Astrocyte (in vitro differentiated cells and primary cell): ENCODE measurements at regions not wholly inside any gene's neighbourhood (a gene's known extent, or its start where the extent isn't known, plus 50 kb on each side); places are given as distances from the start of the nearest gene placed in this dataset.

Experiments used
- DNase-seq: peaks from one replicate; pipeline ENCODE4 v3.0.0-alpha.2; 2010; ENCODE audit warnings: low read depth
- FAIRE-seq: peaks from 2 replicates; lab custom pipeline; 2011; peaks lifted over from hg19 to GRCh38; lab: Jason Lieb, UNC
- H2AFZ ChIP-seq: 2 replicates; pipeline ENCODE4 v1.6.0; 2012; ENCODE audit warnings: low read depth, low read length, inconsistent platforms
- H3K27ac ChIP-seq: 2 replicates; pipeline ENCODE4 v1.5.1; 2011; ENCODE audit warnings: low read depth, low read length, inconsistent platforms
- H3K27me3 ChIP-seq: 2 replicates; pipeline ENCODE4 v1.6.0; 2011; ENCODE audit warnings: low read length, inconsistent platforms; ENCODE audit not compliant: insufficient read depth
- H3K36me3 ChIP-seq: 2 replicates; pipeline ENCODE4 v1.5.1; 2011; ENCODE audit warnings: low read length, inconsistent platforms; ENCODE audit not compliant: insufficient read depth
- H3K4me1 ChIP-seq: 2 replicates; pipeline ENCODE4 v1.5.1; 2011; ENCODE audit warnings: low read length, inconsistent platforms; ENCODE audit not compliant: insufficient read depth
- H3K4me2 ChIP-seq: 2 replicates; pipeline ENCODE4 v1.6.0; 2012; ENCODE audit warnings: low read length, inconsistent platforms
- H3K4me3 ChIP-seq: 2 replicates; pipeline ENCODE4 v1.5.1; 2011; ENCODE audit warnings: low read depth, mild to moderate bottlenecking, low read length, inconsistent platforms; ENCODE audit not compliant: insufficient read depth
- H3K79me2 ChIP-seq: 2 replicates; pipeline ENCODE4 v1.6.0; 2012; ENCODE audit warnings: mild to moderate bottlenecking, low read length, inconsistent platforms; ENCODE audit not compliant: insufficient read depth
- H3K9ac ChIP-seq: 2 replicates; pipeline ENCODE4 v1.6.0; 2012; ENCODE audit warnings: mild to moderate bottlenecking, low read length, inconsistent platforms
- H3K9me3 ChIP-seq: 2 replicates; pipeline ENCODE4 v1.5.1; 2012; ENCODE audit warnings: low read depth, mild to moderate bottlenecking, low read length, inconsistent platforms; ENCODE audit not compliant: insufficient read depth
- H4K20me1 ChIP-seq: 2 replicates; pipeline ENCODE4 v1.6.0; 2012; ENCODE audit warnings: low read length, inconsistent platforms; ENCODE audit not compliant: insufficient read depth
- H3K27ac Mint-ChIP-seq: one replicate; pipeline ENCODE4 v1.8.0; 2021; ENCODE audit warnings: mild to moderate bottlenecking, mixed read lengths; ENCODE audit not compliant: unreplicated experiment
- H3K27me3 Mint-ChIP-seq: one replicate; pipeline ENCODE4 v1.8.0; 2021; ENCODE audit warnings: low read depth, mixed read lengths; ENCODE audit not compliant: unreplicated experiment
- H3K36me3 Mint-ChIP-seq: one replicate; pipeline ENCODE4 v1.8.0; 2021; ENCODE audit warnings: low read depth, mixed read lengths; ENCODE audit not compliant: unreplicated experiment
- H3K4me1 Mint-ChIP-seq: one replicate; pipeline ENCODE4 v1.8.0; 2021; ENCODE audit warnings: low read depth, mixed read lengths; ENCODE audit not compliant: unreplicated experiment
- H3K4me3 Mint-ChIP-seq: one replicate; pipeline ENCODE4 v1.8.0; 2021; ENCODE audit warnings: mild to moderate bottlenecking, moderate library complexity, mixed read lengths; ENCODE audit not compliant: unreplicated experiment
- H3K9me3 Mint-ChIP-seq: one replicate; pipeline ENCODE4 v1.8.0; 2021; ENCODE audit warnings: mild to moderate bottlenecking, mixed read lengths; ENCODE audit not compliant: unreplicated experiment
- CTCF ChIP-seq: IDR thresholded peaks from 2 replicates; pipeline ENCODE4 v1.5.1; 2011; ENCODE audit warnings: low read depth, mild to moderate bottlenecking, inconsistent platforms, low read length, moderate library complexity; ENCODE audit not compliant: insufficient read depth
- EZH2 ChIP-seq: IDR thresholded peaks from 2 replicates; pipeline ENCODE4 v1.6.1; 2012; ENCODE audit warnings: mild to moderate bottlenecking, low read length, inconsistent platforms; ENCODE audit not compliant: insufficient read depth

GRCh38 chr5:122532035-122532434 is 220.0 kb downstream of the SNCAIP start:
- Mint-ChIP-seq H3K4me1 (no peaks in the 10 kb centered on the region), H3K27me3 (no peaks in the 10 kb centered on the region), H3K9me3 (no peaks in the 10 kb centered on the region), H3K36me3 (no peaks in the 10 kb centered on the region), H3K27ac (no peak overlapping the region), H3K4me3 (no peak overlapping the region)
- no peaks in the 10 kb centered on the region for H3K36me3 ChIP-seq
- no peaks in the 10 kb centered on the region for H3K9me3 ChIP-seq
- DNase-seq (no peak), FAIRE-seq (no peak)
- no peaks in the 10 kb centered on the region for H3K27me3 ChIP-seq
- H3K4me2 ChIP-seq = no peak overlapping the region
- H2AFZ ChIP-seq = no peak overlapping the region
- H3K27ac ChIP-seq = no peak overlapping the region
- H3K4me3 ChIP-seq = no peak overlapping the region
- H4K20me1 ChIP-seq = no peaks in the 10 kb centered on the region
- TF ChIP-seq EZH2 = no peak
- no peak for TF ChIP-seq CTCF
- no peaks in the 10 kb centered on the region for H3K79me2 ChIP-seq
- no peaks in the 10 kb centered on the region for H3K4me1 ChIP-seq
- H3K9ac ChIP-seq = no peak overlapping the region

DNA sequence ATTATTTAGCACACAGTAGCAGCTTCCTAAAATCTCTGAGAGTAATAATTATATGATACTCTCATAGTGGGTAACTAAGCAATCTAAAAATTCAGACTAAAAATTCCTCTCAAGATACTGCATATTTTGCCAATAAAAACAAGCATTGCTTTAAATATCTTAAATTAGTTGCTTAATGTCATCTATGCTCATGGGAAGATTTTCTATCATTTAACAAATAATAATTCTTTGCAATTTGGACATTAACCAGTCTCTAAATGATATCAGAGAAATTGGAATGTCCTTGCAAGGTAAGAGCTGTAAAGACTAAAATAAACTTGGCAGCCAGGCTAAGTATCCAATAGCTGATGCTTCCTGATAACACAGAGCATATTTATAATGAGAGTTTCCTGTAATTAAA is 221.8 kb downstream of the SNCAIP start:
- Histone ChIP-seq H3K36me3 (no peaks in the 10 kb centered on the region), H3K4me3 (no peak overlapping the region), H3K9me3 (no peaks in the 10 kb centered on the region), H4K20me1 (no peaks in the 10 kb centered on the region), H3K9ac (no peak overlapping the region), H3K27me3 (no peaks in the 10 kb centered on the region), H3K27ac (no peak overlapping the region), H3K4me2 (no peak overlapping the region), H3K4me1 (no peaks in the 10 kb centered on the region), H3K79me2 (no peaks in the 10 kb centered on the region), H2AFZ (no peak overlapping the region)
- FAIRE-seq = no peak
- TF ChIP-seq EZH2 (no peak), CTCF (no peak)
- Mint-ChIP-seq H3K4me3 (no peak overlapping the region), H3K27ac (no peak overlapping the region), H3K4me1 (no peaks in the 10 kb centered on the region), H3K27me3 (no peaks in the 10 kb centered on the region), H3K36me3 (no peaks in the 10 kb centered on the region), H3K9me3 (no peaks in the 10 kb centered on the region)
- no peak for DNase-seq

DNA sequence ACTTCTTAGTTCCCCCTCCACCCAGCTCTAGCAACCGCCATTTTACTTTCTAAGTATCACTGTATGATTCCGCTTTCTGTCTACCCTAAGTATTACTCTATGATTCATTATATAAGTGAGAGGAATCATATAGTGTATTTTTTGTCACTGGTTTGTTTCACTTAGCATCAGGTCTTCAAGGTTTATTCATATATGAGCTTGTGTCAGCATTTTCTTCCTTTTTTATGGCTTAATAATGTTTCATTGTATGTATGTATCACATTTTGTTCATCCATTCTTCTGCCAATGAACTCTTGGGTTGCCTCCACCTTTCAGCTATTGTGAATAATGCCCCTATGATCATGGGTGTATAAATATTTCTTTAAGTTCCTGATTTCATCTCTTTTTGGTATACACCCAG is 222.8 kb downstream of the SNCAIP start:
- DNase-seq (no peak), FAIRE-seq (no peak)
- no peak overlapping the region for H3K4me3 ChIP-seq
- Mint-ChIP-seq H3K36me3 (no peaks in the 10 kb centered on the region), H3K9me3 (no peaks in the 10 kb centered on the region), H3K27ac (no peak overlapping the region), H3K27me3 (no peaks in the 10 kb centered on the region), H3K4me3 (no peak overlapping the region), H3K4me1 (no peaks in the 10 kb centered on the region)
- no peak overlapping the region for H3K9ac ChIP-seq
- H3K4me1 ChIP-seq = no peaks in the 10 kb centered on the region
- H3K27ac ChIP-seq = no peak overlapping the region
- H4K20me1 ChIP-seq = no peaks in the 10 kb centered on the region
- TF ChIP-seq CTCF = no peak
- TF ChIP-seq EZH2 = no peak
- H3K4me2 ChIP-seq = no peak overlapping the region
- no peaks in the 10 kb centered on the region for H3K27me3 ChIP-seq
- H3K9me3 ChIP-seq = no peaks in the 10 kb centered on the region
- H3K36me3 ChIP-seq = no peaks in the 10 kb centered on the region
- no peaks in the 10 kb centered on the region for H3K79me2 ChIP-seq
- no peak overlapping the region for H2AFZ ChIP-seq
